Spinal cord (tissue), 9 donors: ENCODE measurements at regions not wholly inside any gene's neighbourhood (a gene's known extent, or its start where the extent isn't known, plus 50 kb on each side); places are given as distances from the start of the nearest gene placed in this dataset.

Experiments used
- DNase-seq, 6 donors: peaks; one replicate each; pipeline versions ENCODE4 v3.0.0 to v3.0.0-alpha.2; 2013 to 2015; ENCODE audit warnings: low spot score in 6 of 6, low read depth in 4 of 6
- H3K27ac ChIP-seq: one replicate; pipeline ENCODE4 v1.5.1; 2013; ENCODE audit warnings: low read depth, low read length, control low read depth
- H3K27me3 ChIP-seq: one replicate; pipeline ENCODE4 v1.6.1; 2013; ENCODE audit warnings: low read length; ENCODE audit not compliant: control insufficient read depth, insufficient read depth
- H3K36me3 ChIP-seq: one replicate; pipeline ENCODE4 v1.6.1; 2013; ENCODE audit warnings: low read length; ENCODE audit not compliant: control insufficient read depth, insufficient read depth
- H3K4me1 ChIP-seq: one replicate; pipeline ENCODE4 v1.6.1; 2013; ENCODE audit warnings: low read length; ENCODE audit not compliant: control insufficient read depth, insufficient read depth
- H3K4me3 ChIP-seq: one replicate; pipeline ENCODE4 v1.5.1; 2013; ENCODE audit warnings: low read depth, low read length, control low read depth
- H3K9me3 ChIP-seq: one replicate; pipeline ENCODE4 v1.6.1; 2013; ENCODE audit warnings: low read length; ENCODE audit not compliant: control insufficient read depth, insufficient read depth
- WGBS: methylation state at CpG from one replicate; pipeline ENCODE4 v1.1.5; 2013; ENCODE audit warnings: missing lambda C conversion rate; ENCODE audit not compliant: insufficient coverage; 5-methylcytosine and 5-hydroxymethylcytosine counted together
- donor health status: healthy.

- WGBS, result 75% methylated on average over 3 of the region's 8 CpGs
- H3K27ac ChIP-seq, result no peak overlapping the region
- H3K9me3 ChIP-seq, result no peaks in the 10 kb centered on the region
- H3K27me3 ChIP-seq, result no peaks in the 10 kb centered on the region
- DNase-seq, result no peak
- no peaks in the 10 kb centered on the region for H3K4me1 ChIP-seq
- no peaks in the 10 kb centered on the region for H3K36me3 ChIP-seq
- no peak overlapping the region for H3K4me3 ChIP-seq
Measured at GRCh38 chr20:22833851-22834250, 201.3 kb upstream of the SSTR4 start.

- DNase-seq, result no peak
- no peaks in the 10 kb centered on the region for H3K9me3 ChIP-seq
Measured at GRCh38 chr20:22834651-22835256, 200.4 kb upstream of the SSTR4 start.

GRCh38 chr20:22836211-22836610 lies 198.9 kb upstream of the SSTR4 start:
- Histone ChIP-seq H3K9me3 (no peaks in the 10 kb centered on the region), H3K36me3 (no peaks in the 10 kb centered on the region), H3K27ac (no peak overlapping the region), H3K4me3 (no peak overlapping the region), H3K4me1 (no peaks in the 10 kb centered on the region), H3K27me3 (no peaks in the 10 kb centered on the region)
- DNase-seq, result no peak
- WGBS, result 100% methylated on average over 1 of the region's 1 CpG

More at GRCh38 chr20:22834651-22835256, 200.4 kb upstream of the SSTR4 start:
- Histone ChIP-seq H3K27me3 (no peaks in the 10 kb centered on the region), H3K36me3 (no peaks in the 10 kb centered on the region), H3K4me1 (no peaks in the 10 kb centered on the region), H3K4me3 (no peak overlapping the region), H3K27ac (no peak overlapping the region)

GRCh38 chr20:22836877-22837276 lies 198.2 kb upstream of the SSTR4 start:
- no peaks in the 10 kb centered on the region for H3K4me1 ChIP-seq
- H3K9me3 ChIP-seq, result no peaks in the 10 kb centered on the region
- no peak for DNase-seq
- H3K36me3 ChIP-seq, result no peaks in the 10 kb centered on the region
- H3K27me3 ChIP-seq, result no peaks in the 10 kb centered on the region
- WGBS, result 100% methylated on average over 1 of the region's 1 CpG
- no peak overlapping the region for H3K4me3 ChIP-seq
- no peak overlapping the region for H3K27ac ChIP-seq

DNA sequence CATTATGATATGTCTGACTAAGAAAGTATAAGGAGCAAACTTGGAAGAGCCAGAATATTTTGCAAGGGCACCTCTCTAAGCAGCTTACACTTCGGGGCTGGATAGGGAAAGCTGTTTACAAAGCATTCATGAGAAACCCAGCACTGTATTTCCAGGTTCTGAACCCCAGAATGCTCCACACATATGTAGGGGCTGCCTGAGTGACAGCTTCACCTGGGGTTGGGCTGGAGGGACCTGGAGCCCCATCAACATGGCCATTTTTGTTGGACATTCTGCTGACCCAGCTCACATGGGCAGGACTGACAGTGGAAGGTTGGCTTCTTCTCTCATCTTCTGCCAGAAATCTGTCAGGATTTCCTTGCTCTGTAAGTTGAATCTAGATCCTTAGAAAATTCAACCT lies 197.1 kb upstream of the SSTR4 start:
- no peaks in the 10 kb centered on the region for H3K36me3 ChIP-seq
- DNase-seq, result no peak
- no peak overlapping the region for H3K4me3 ChIP-seq
- H3K4me1 ChIP-seq, result no peaks in the 10 kb centered on the region
- no peak overlapping the region for H3K27ac ChIP-seq
- no CpG with 5 or more reads among the region's 1 CpG for WGBS
- no peaks in the 10 kb centered on the region for H3K9me3 ChIP-seq
- no peaks in the 10 kb centered on the region for H3K27me3 ChIP-seq

- WGBS, result 100% methylated on average over 1 of the region's 4 CpGs
- H3K4me1 ChIP-seq, result no peaks in the 10 kb centered on the region
- no peaks in the 10 kb centered on the region for H3K9me3 ChIP-seq
- no peaks in the 10 kb centered on the region for H3K27me3 ChIP-seq
- DNase-seq, result peak in 1 of 6 donors; percentile 61
- no peaks in the 10 kb centered on the region for H3K36me3 ChIP-seq
- H3K4me3 ChIP-seq, result no peak overlapping the region
- no peak overlapping the region for H3K27ac ChIP-seq
Measured at GRCh38 chr20:22841846-22842245, 193.3 kb upstream of the SSTR4 start.

DNA sequence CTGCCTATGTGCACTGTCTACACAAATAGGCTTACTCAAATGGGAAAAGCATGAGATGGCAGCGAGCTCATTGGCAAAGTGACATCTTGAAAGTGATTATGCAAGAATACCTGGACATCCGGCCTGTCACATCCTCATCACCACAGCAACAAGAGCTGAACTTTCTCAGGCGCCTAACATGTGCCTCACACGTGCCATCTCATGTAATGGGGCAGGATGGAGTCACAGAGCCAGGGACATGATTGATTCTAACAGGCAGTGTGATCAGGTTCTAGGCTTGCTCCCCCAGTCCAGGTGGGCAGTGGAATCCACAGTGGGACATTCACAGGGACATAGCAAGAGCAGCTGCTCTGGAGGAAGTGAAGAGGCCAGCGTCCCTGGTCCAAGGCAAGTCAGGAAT lies 192.3 kb upstream of the SSTR4 start:
- WGBS, result 93% methylated on average over 4 of the region's 5 CpGs
- peaks cover 1% of the 10 kb centered on the region for H3K9me3 ChIP-seq

DNA sequence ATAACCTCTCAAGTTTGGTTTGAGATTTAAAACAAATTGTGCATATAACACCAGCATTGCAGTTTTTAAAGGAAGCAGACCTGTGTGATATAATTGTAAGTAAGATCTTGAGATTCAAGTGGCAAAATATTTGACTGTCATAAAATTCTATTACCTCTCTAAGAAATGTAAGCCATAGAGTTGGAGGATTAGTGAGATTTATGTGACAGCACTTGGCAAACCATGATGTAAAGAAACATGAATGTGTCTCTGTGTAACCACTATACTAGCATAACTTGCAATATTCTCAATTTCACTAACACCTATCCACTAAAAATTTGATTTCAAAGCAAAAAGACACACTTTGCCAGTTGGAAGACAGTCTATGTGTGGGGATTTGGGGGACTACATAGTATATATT lies 190.2 kb upstream of the SSTR4 start:
- Histone ChIP-seq H3K9me3 (peaks cover 1% of the 10 kb centered on the region), H3K36me3 (no peaks in the 10 kb centered on the region), H3K27me3 (no peaks in the 10 kb centered on the region), H3K4me1 (no peaks in the 10 kb centered on the region), H3K27ac (no peak overlapping the region), H3K4me3 (no peak overlapping the region)
- DNase-seq, result peak in 1 of 6 donors; percentile 36

More for the DNA sequence above, 192.3 kb upstream of the SSTR4 start:
- Histone ChIP-seq H3K27ac (no peak overlapping the region), H3K4me1 (no peaks in the 10 kb centered on the region), H3K4me3 (no peak overlapping the region), H3K27me3 (no peaks in the 10 kb centered on the region), H3K36me3 (no peaks in the 10 kb centered on the region)
- no peak for DNase-seq

DNA sequence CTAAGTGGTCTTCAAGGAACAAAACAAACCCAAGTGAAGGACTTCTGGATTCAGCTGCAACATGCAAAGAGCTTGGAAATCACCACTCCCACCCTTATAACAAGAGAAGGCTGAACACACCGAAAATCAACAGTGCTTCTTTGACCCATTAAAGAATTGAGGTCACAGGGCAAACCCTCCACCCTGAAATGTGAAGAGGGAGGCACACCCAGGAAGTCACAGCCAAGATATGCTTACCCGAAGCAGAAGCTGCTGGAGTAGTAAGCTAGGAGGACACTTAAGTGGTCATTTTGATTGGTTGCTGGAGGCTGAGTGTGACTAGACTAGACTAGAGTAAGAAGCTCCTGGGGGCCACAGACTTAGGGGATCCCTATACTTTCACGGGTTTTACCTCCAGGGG lies 188.2 kb upstream of the SSTR4 start:
- WGBS, result 79% methylated on average over 3 of the region's 3 CpGs
- H3K27ac ChIP-seq, result no peak overlapping the region
- H3K4me3 ChIP-seq, result no peak overlapping the region

GRCh38 chr20:22848364-22848763 lies 186.7 kb upstream of the SSTR4 start:
- H3K36me3 ChIP-seq, result no peaks in the 10 kb centered on the region

More for the DNA sequence above, 188.2 kb upstream of the SSTR4 start:
- Histone ChIP-seq H3K27me3 (no peaks in the 10 kb centered on the region), H3K9me3 (peaks cover 1% of the 10 kb centered on the region), H3K4me1 (no peaks in the 10 kb centered on the region), H3K36me3 (no peaks in the 10 kb centered on the region)
- no peak for DNase-seq

More at GRCh38 chr20:22848364-22848763, 186.7 kb upstream of the SSTR4 start:
- Histone ChIP-seq H3K27me3 (no peaks in the 10 kb centered on the region), H3K27ac (no peak overlapping the region), H3K4me3 (no peak overlapping the region), H3K4me1 (no peaks in the 10 kb centered on the region), H3K9me3 (peaks cover 1% of the 10 kb centered on the region)
- WGBS, result no CpG with 5 or more reads among the region's 1 CpG
- no peak for DNase-seq
